ENCODE measurements at regions not wholly inside any gene's neighbourhood (a gene's known extent, or its start where the extent isn't known, plus 50 kb on each side); places are given as distances from the start of the nearest gene placed in this dataset.

DNA sequence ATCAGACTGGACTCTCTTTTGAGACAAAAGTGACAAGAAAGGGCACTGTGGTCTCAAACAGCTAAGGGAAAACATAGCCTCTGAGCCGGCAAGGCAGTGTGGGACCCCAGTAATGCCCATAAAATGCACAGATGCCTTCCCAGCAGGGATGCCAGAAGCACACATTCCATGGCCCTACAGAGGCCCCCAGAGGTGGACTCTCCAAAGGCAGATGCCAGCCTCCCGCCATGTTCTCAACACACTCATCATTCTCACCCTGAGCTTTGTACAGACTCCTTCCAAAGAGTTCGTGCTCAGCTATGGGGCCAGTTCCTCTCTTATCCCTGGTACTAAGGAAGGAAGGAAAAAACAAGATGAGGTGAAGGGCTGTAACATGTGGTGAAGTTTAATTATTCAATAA is 67.1 kb upstream of the ATP12A start:
- TF ChIP-seq, protein P1, sequence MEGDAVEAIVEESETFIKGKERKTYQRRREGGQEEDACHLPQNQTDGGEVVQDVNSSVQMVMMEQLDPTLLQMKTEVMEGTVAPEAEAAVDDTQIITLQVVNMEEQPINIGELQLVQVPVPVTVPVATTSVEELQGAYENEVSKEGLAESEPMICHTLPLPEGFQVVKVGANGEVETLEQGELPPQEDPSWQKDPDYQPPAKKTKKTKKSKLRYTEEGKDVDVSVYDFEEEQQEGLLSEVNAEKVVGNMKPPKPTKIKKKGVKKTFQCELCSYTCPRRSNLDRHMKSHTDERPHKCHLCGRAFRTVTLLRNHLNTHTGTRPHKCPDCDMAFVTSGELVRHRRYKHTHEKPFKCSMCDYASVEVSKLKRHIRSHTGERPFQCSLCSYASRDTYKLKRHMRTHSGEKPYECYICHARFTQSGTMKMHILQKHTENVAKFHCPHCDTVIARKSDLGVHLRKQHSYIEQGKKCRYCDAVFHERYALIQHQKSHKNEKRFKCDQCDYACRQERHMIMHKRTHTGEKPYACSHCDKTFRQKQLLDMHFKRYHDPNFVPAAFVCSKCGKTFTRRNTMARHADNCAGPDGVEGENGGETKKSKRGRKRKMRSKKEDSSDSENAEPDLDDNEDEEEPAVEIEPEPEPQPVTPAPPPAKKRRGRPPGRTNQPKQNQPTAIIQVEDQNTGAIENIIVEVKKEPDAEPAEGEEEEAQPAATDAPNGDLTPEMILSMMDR (IDR thresholded peaks at IDR 0.05) = no peak
- no peak for TF ChIP-seq POLR2A (IDR thresholded peaks at IDR 0.05)

Measured in lower leg skin (tissue), 3 donors.